Adrenal gland (tissue), 9 donors: ENCODE measurements at regions not wholly inside any gene's neighbourhood (a gene's known extent, or its start where the extent isn't known, plus 50 kb on each side); places are given as distances from the start of the nearest gene placed in this dataset.
"Not testable (repeated sequence)": the region's sequence is repeated elsewhere in the genome, so short reads cannot be mapped to it uniquely, and the experiment has no call there.

Experiments used
- DNase-seq, 7 donors: peaks; one replicate each; pipeline ENCODE4 v3.0.0-alpha.2; 2019 to 2020
- H3K27ac ChIP-seq, 5 donors: fragments of 200-600 bp; sonication (generic) in 4 of 5; 1 replicate in 3 of 5; 2 replicates in 2 of 5; pipeline versions ENCODE4 v1.5.1 to v1.8.0; 2016 to 2020; ENCODE audit warnings: mild to moderate bottlenecking in 1 of 5
- H3K27me3 ChIP-seq: fragments of 200-600 bp; 2 replicates; pipeline ENCODE4 v1.8.0; 2021
- H3K36me3 ChIP-seq, 2 donors: fragments of 200-600 bp; replicated peaks in 1 of 2; 1 replicate in 1 of 2; 2 replicates in 1 of 2; pipeline versions ENCODE4 v1.5.1 to v1.8.0; 2018 to 2022
- H3K4me1 ChIP-seq, 2 donors: fragments of 200-600 bp; replicated peaks in 1 of 2; 1 replicate in 1 of 2; 2 replicates in 1 of 2; pipeline versions ENCODE4 v1.5.1 to v1.8.0; 2018 to 2021
- H3K4me3 ChIP-seq, 4 donors: fragments of 200-600 bp; sonication (generic) in 3 of 4; one replicate each; pipeline ENCODE4 v1.5.1; 2016 to 2018
- H3K9me3 ChIP-seq, 3 donors: fragments of 200-600 bp; sonication (generic) in 1 of 3; replicated peaks in 1 of 3; 1 replicate in 2 of 3; 2 replicates in 1 of 3; pipeline versions ENCODE4 v1.5.1 to v1.8.0; 2016 to 2021
- CTCF ChIP-seq, 6 experiments: fragments of 450-650 bp in 4 of 6; fragments of 200-600 bp in 2 of 6; sonication (generic) in 1 of 6; IDR thresholded peaks; 1 replicate in 5 of 6; 2 replicates in 1 of 6; pipeline versions ENCODE4 v1.5.1 to v1.8.0; 2016 to 2021; ENCODE audit warnings: antibody characterized with exemption in 6 of 6, mild to moderate bottlenecking in 2 of 6, moderate library complexity in 1 of 6
- POLR2A ChIP-seq, 2 donors: fragments of 450-650 bp; IDR thresholded peaks; one replicate each; pipeline ENCODE4 v1.6.1; 2017; ENCODE audit warnings: antibody characterized with exemption in 2 of 2, mild to moderate bottlenecking in 2 of 2, moderate library complexity in 1 of 2
- WGBS, 4 donors: extraction: QIAGEN DNeasy Blood & Tissue Kit in 2 of 4; methylation state at CpG; one replicate each; pipeline versions ENCODE4 v1.1.5 to v1.1.7; 2013 to 2017; 5-methylcytosine and 5-hydroxymethylcytosine counted together
- intact Hi-C, 2 donors: fragments of 100-400 bp; cut with DNase I; formaldehyde crosslinking; loops; one replicate each; pipeline versions ENCODE4 v1.14.1 to v1.15.0; 2022 to 2023
- donor health status: healthy with polysubstance abuse.
- donor health status: Bipolar disorder and iron deficiency.
- donor health status: DM: yes; HTN: yes; CAD: no.
- donor health status: DM: no; HTN: no; CAD: no.
- donor health status: DM: no; HTN: no; CAD: no.

GRCh38 chr7:119643558-119643957, 629.4 kb upstream of the KCND2 start:
- no peaks in the 10 kb centered on the region for H3K9me3 ChIP-seq
- intact Hi-C loops: no loop called here
- 70 to 75% (median 72%) methylated on average over 6 of the region's 6 CpGs for WGBS, 4 donors
- H3K4me1 ChIP-seq: no peaks in the 10 kb centered on the region
- no peak overlapping the region for H3K27ac ChIP-seq
- no peak for DNase-seq
- no peaks in the 10 kb centered on the region for H3K36me3 ChIP-seq
- no peak for TF ChIP-seq CTCF (IDR thresholded peaks at IDR 0.05)
- no peak for TF ChIP-seq POLR2A (IDR thresholded peaks at IDR 0.05)
- H3K27me3 ChIP-seq: no peaks in the 10 kb centered on the region
- H3K4me3 ChIP-seq: no peak overlapping the region

GRCh38 chr7:119647286-119647685, 625.7 kb upstream of the KCND2 start:
- TF ChIP-seq CTCF (IDR thresholded peaks at IDR 0.05) (no peak), POLR2A (IDR thresholded peaks at IDR 0.05) (no peak)
- 61 to 89% (median 72%) methylated on average over 1 of the region's 1 CpG for WGBS, 4 donors
- no peak overlapping the region for H3K27ac ChIP-seq
- DNase-seq: no peak
- no peaks in the 10 kb centered on the region for H3K27me3 ChIP-seq
- no peaks in the 10 kb centered on the region for H3K4me1 ChIP-seq
- H3K36me3 ChIP-seq: no peaks in the 10 kb centered on the region
- no peak overlapping the region for H3K4me3 ChIP-seq
- no peaks in the 10 kb centered on the region for H3K9me3 ChIP-seq
- intact Hi-C loops: no loop called here

- H3K9me3 ChIP-seq, H3K27ac ChIP-seq, H3K4me3 ChIP-seq, intact Hi-C loops, H3K36me3 ChIP-seq, DNase-seq, H3K27me3 ChIP-seq, H3K4me1 ChIP-seq: not testable (repeated sequence)
- WGBS, 4 donors: 74 to 84% (median 76%) methylated on average over 3 of the region's 3 CpGs
Observed at GRCh38 chr7:119648752-119649151, 624.2 kb upstream of the KCND2 start.

- WGBS, 4 donors: 47 to 63% (median 59%) methylated on average over 2 of the region's 2 CpGs
- Histone ChIP-seq H3K27me3 (no peaks in the 10 kb centered on the region), H3K27ac (no peak overlapping the region), H3K36me3 (no peaks in the 10 kb centered on the region), H3K9me3 (no peaks in the 10 kb centered on the region), H3K4me3 (no peak overlapping the region), H3K4me1 (no peaks in the 10 kb centered on the region)
- no peak for DNase-seq
- no peak for TF ChIP-seq CTCF (IDR thresholded peaks at IDR 0.05)
- TF ChIP-seq POLR2A (IDR thresholded peaks at IDR 0.05): no peak
- intact Hi-C loops: no loop called here
Observed at GRCh38 chr7:119660080-119660479, 612.9 kb upstream of the KCND2 start.

- no peak for DNase-seq
- no peak overlapping the region for H3K27ac ChIP-seq
- no peaks in the 10 kb centered on the region for H3K4me1 ChIP-seq
- TF ChIP-seq POLR2A (IDR thresholded peaks at IDR 0.05) (no peak), CTCF (IDR thresholded peaks at IDR 0.05) (no peak)
- WGBS, 4 donors: 12 to 39% (median 27%) methylated on average over 1 of the region's 1 CpG
- H3K27me3 ChIP-seq: no peaks in the 10 kb centered on the region
- peaks cover 0 to 5% (median 0%) of the 10 kb centered on the region in 3 donors for H3K9me3 ChIP-seq
- no peak overlapping the region for H3K4me3 ChIP-seq
- H3K36me3 ChIP-seq: no peaks in the 10 kb centered on the region
- intact Hi-C loops: no loop called here
Observed at GRCh38 chr7:119664601-119665000, 608.4 kb upstream of the KCND2 start.
